K562 (cell line): ENCODE measurements at regions not wholly inside any gene's neighbourhood (a gene's known extent, or its start where the extent isn't known, plus 50 kb on each side); places are given as distances from the start of the nearest gene placed in this dataset.
"Not testable (repeated sequence)": the region's sequence is repeated elsewhere in the genome, so short reads cannot be mapped to it uniquely, and the experiment has no call there.

Source experiments
- FOXP1 ChIP-seq: sonication (generic); formaldehyde crosslinking; IDR thresholded peaks from 2 replicates; pipeline ENCODE4 v1.8.0; 2022; ENCODE audit warnings: mild to moderate bottlenecking, missing genetic modification reagents
- GABPA ChIP-seq: fragments of 200-800 bp; sonication (Bioruptor generic); conservative IDR thresholded peaks from 2 replicates; pipeline ENCODE4 v1.6.1; 2016; ENCODE audit warnings: low read depth, missing genetic modification characterization, missing compliant biosample characterization
- NCOA6 ChIP-seq: fragments of 450-650 bp; IDR thresholded peaks from 2 replicates; pipeline ENCODE4 v1.6.1; 2017; ENCODE audit warnings: mild to moderate bottlenecking
- ZNF133 ChIP-seq: fragments of 250-450 bp; sonication (Bioruptor Pico); IDR thresholded peaks from 2 replicates; pipeline ENCODE4 v1.4.0; 2020; ENCODE audit warnings: mild to moderate bottlenecking
- ZNF766 ChIP-seq: fragments of 200-800 bp; sonication (Bioruptor generic); conservative IDR thresholded peaks from 2 replicates; pipeline ENCODE4 v1.6.1; 2016; ENCODE audit warnings: missing genetic modification characterization, missing compliant biosample characterization
- TF ChIP-seq, protein P1 (sequence below), 3 experiments: IDR thresholded peaks in 2 of 3; conservative IDR thresholded peaks in 1 of 3; 2 replicates each; pipeline ENCODE4 v1.5.1; 2011 to 2012; ENCODE audit warnings: low read length in 3 of 3, mild to moderate bottlenecking in 3 of 3, control low read depth in 2 of 3, improper control_type of control experiment in 1 of 3, inconsistent platforms in 1 of 3, low read depth in 1 of 3, mixed read lengths in 1 of 3, moderate library complexity in 1 of 3; ENCODE audit not compliant: insufficient read depth in 2 of 3

DNA sequence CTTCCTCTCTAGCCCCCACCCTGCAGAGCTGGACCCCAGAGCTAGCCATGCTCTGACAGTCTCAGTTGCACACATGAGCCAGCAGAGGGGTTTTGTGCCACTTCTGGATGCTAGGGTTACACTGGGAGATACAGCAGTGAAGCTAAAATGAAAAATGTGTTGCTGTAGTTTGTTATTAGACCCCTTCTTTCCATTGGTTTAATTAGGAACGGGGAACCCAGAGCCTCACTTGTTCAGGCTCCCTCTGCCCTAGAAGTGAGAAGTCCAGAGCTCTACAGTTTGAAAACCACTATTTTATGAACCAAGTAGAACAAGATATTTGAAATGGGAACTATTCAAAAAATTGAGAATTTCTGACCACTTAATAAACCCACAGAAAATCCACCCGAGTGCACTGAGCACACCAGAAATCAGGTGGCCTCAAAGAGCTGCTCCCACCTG lies 264.8 kb downstream of the OR4F29 start:
- not testable (repeated sequence) for TF ChIP-seq ZNF766 (CRISPR knock-in tag); FOXP1; GABPA (tag); NCOA6; ZNF133 (CRISPR knock-in tag)
- TF ChIP-seq, protein P1, sequence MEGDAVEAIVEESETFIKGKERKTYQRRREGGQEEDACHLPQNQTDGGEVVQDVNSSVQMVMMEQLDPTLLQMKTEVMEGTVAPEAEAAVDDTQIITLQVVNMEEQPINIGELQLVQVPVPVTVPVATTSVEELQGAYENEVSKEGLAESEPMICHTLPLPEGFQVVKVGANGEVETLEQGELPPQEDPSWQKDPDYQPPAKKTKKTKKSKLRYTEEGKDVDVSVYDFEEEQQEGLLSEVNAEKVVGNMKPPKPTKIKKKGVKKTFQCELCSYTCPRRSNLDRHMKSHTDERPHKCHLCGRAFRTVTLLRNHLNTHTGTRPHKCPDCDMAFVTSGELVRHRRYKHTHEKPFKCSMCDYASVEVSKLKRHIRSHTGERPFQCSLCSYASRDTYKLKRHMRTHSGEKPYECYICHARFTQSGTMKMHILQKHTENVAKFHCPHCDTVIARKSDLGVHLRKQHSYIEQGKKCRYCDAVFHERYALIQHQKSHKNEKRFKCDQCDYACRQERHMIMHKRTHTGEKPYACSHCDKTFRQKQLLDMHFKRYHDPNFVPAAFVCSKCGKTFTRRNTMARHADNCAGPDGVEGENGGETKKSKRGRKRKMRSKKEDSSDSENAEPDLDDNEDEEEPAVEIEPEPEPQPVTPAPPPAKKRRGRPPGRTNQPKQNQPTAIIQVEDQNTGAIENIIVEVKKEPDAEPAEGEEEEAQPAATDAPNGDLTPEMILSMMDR (IDR thresholded peaks at IDR 0.05 in 2 of 3, conservative IDR thresholded peaks at IDR 0.05 in 1 of 3; ENCODE audit: insufficient read depth in 2 of 3, low read depth in 1 of 3, low read length in 3 of 3) = not testable (repeated sequence)
